ENCODE measurements at regions not wholly inside any gene's neighbourhood (a gene's known extent, or its start where the extent isn't known, plus 50 kb on each side); places are given as distances from the start of the nearest gene placed in this dataset.
A peak's percentile ranks its signal among the peaks of the same experiment; 100 is the strongest.

DNA sequence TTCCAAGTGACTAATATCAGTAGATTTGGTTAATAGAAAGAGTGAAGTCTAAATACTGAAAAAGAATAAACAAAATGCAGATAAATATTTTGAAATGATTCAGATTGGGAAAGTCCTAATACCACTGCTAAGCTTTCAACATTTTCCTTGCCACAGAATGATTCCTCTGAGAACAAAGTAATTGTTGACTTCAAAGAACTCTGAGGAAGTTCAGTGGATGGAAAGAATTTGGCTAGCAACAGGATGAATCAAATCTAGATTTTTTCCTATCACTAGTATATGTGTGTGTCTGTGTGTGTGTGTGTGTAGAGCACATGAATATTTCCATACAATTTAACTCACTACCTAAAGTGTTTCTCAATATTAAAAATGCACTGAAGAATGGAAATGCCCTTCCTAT is 107.9 kb upstream of the PREP start:
- Histone ChIP-seq H3K27me3 (no peaks in the 10 kb centered on the region), H3K4me3 (no peak overlapping the region), H3K4me1 (no peaks in the 10 kb centered on the region), H3K36me3 (no peaks in the 10 kb centered on the region), H3K9me3 (no peaks in the 10 kb centered on the region), H3K27ac (no peak overlapping the region)
- intact Hi-C loops (cut with DNase I; ENCODE audit: low total_unique reads) = no loop called here
- DNase-seq = no peak
- no peak for TF ChIP-seq POLR2A (IDR thresholded peaks at IDR 0.05)

DNA sequence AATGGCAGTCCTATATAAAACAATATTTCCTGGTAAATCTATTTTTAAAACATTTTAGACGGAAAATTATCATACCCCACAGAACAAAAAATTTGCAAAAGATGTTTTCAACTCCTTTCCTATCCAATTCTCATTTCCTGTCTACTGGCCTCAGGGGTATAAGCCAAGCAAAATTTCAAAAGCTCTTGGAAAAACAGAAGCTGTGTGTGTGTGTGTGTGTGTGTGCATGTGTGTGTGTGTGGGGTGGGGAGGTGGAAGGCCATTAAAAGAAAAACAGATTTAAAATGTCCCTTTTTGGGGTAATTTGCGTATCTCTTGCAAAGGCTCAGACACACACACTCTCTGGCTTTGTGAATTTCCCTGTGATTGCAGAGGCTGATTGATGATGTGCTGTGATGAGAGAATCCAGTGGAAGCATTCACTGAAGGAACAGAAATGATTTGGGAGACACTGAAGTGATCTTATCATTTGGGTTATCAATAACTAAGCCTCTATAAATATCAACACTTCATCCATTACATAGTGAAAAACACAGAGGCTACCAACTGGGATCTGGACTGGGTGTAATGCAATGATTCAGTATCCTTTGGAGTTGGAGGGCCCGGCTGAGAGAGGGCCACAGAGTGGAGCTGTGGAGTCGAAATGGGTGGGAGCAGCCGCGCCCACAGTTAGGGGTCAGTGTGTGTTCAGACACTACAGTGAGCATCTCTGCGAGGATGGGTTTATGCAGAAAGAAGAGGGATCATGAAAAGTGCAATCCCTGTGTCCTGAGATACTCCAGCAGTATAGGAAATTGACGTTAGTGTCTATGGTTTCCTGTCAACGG is 106.8 kb upstream of the PREP start:
- H3K27ac ChIP-seq = peak overlapping the region in 1 of 2 donors; percentile 11
- H3K27me3 ChIP-seq = no peaks in the 10 kb centered on the region
- DNase-seq = peak; percentile 21 to 34
- no peaks in the 10 kb centered on the region for H3K4me1 ChIP-seq
- intact Hi-C loops (cut with DNase I; ENCODE audit: low total_unique reads) = no loop called here
- H3K4me3 ChIP-seq = no peak overlapping the region
- no peaks in the 10 kb centered on the region for H3K9me3 ChIP-seq
- no peaks in the 10 kb centered on the region for H3K36me3 ChIP-seq
- no peak for TF ChIP-seq POLR2A (IDR thresholded peaks at IDR 0.05)
- TF ChIP-seq CTCF (IDR thresholded peaks at IDR 0.05) = peak in 2 of 4 experiments; percentile 29 to 45

DNA sequence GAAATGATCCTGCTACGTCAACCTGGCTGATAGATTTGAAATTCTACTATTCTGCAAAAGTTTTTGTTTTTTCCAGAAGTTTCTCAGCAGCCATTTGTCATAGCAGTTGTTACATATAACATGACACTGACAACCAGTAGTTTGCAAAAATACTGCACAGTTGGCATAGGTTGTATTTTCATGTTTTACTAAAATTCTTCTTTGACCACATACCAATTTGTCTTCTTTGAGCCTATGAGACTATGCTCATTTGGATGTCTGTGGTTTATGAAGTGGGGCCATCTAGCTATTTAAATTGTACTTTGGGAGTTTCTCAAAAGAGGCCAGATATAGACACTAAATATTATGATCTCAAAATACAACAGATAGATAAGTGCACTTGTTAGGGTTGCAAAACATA is 104.9 kb upstream of the PREP start:
- H3K36me3 ChIP-seq = no peaks in the 10 kb centered on the region
- TF ChIP-seq CTCF (IDR thresholded peaks at IDR 0.05) (no peak), POLR2A (IDR thresholded peaks at IDR 0.05) (no peak)
- intact Hi-C loops (cut with DNase I; ENCODE audit: low total_unique reads) = no loop called here
- DNase-seq = no peak
- H3K27ac ChIP-seq = no peak overlapping the region
- H3K27me3 ChIP-seq = no peaks in the 10 kb centered on the region
- H3K9me3 ChIP-seq = no peaks in the 10 kb centered on the region
- no peaks in the 10 kb centered on the region for H3K4me1 ChIP-seq
- H3K4me3 ChIP-seq = no peak overlapping the region

DNA sequence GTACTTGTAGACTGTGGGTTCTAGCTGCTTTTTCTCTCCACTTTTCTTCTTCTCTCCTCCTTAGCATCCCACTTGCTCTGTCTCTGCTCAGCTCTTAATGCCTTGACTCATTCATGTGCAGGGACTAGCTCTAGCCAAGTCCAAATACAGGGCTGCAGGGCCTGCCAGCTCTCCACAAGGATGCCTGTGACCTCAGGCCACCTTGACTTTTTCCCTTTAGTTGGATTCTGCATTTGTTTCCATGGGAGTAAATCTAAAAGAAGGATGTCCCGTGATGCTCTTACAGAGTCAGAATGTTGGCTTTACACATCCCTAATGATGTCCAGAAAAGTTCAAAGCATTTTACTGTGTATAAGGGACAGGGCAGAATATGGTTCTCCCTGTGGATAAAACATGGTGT is 101.8 kb upstream of the PREP start:
- Histone ChIP-seq H3K9me3 (no peaks in the 10 kb centered on the region), H3K4me3 (no peak overlapping the region), H3K27me3 (no peaks in the 10 kb centered on the region), H3K27ac (no peak overlapping the region), H3K36me3 (no peaks in the 10 kb centered on the region), H3K4me1 (peaks cover 0 to 4% of the 10 kb centered on the region in 2 donors)
- DNase-seq = peak; percentile 40 to 56
- intact Hi-C loops (cut with DNase I; ENCODE audit: low total_unique reads) = no loop called here
- no peak for TF ChIP-seq POLR2A (IDR thresholded peaks at IDR 0.05)
- TF ChIP-seq CTCF (IDR thresholded peaks at IDR 0.05) = no peak

- H3K4me1 ChIP-seq = peaks cover 0 to 4% of the 10 kb centered on the region in 2 donors
- H3K36me3 ChIP-seq = no peaks in the 10 kb centered on the region
- TF ChIP-seq CTCF (IDR thresholded peaks at IDR 0.05) = no peak
- no peak for TF ChIP-seq POLR2A (IDR thresholded peaks at IDR 0.05)
- no peaks in the 10 kb centered on the region for H3K27me3 ChIP-seq
- no peaks in the 10 kb centered on the region for H3K9me3 ChIP-seq
- no peak overlapping the region for H3K27ac ChIP-seq
- DNase-seq = no peak
- intact Hi-C loops (cut with DNase I; ENCODE audit: low total_unique reads) = no loop called here
- no peak overlapping the region for H3K4me3 ChIP-seq
Observed at GRCh38 chr6:105503641-105504040, 100.8 kb upstream of the PREP start.
